DND-41 (cell line): ENCODE measurements at regions not wholly inside any gene's neighbourhood (a gene's known extent, or its start where the extent isn't known, plus 50 kb on each side); places are given as distances from the start of the nearest gene placed in this dataset.

ENCODE experiments used
- EZH2 ChIP-seq: IDR thresholded peaks from 3 replicates; pipeline ENCODE4 v1.6.1; 2012; ENCODE audit warnings: borderline replicate concordance, low read depth, mild to moderate bottlenecking, moderate library complexity, low read length, inconsistent platforms; ENCODE audit not compliant: severe bottlenecking
- TF ChIP-seq, protein P1 (sequence below): IDR thresholded peaks from 2 replicates; pipeline ENCODE4 v1.5.1; 2012; ENCODE audit warnings: borderline replicate concordance, low read length, moderate library complexity, mild to moderate bottlenecking; ENCODE audit not compliant: poor library complexity, severe bottlenecking; ENCODE audit errors: extremely low read depth

DNA sequence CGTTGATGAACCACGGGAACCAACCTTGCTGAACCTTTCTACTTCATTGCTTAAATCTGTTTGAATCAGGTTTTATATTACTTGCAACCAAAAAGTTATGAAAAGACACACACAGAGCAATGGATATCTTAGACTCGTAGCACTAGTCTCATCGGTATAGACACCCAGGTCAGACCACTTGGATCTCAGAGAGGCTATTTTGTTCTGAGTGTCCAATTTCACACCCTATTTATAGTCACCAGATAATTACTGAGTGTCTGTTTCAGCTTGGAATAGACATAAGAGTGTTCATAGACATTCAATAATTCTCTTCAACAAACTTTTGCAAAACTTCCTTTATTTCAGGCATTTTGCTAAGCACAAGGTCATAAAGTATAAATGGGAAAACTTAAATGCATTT lies 145.4 kb upstream of the EGFLAM start:
- TF ChIP-seq, protein P1, sequence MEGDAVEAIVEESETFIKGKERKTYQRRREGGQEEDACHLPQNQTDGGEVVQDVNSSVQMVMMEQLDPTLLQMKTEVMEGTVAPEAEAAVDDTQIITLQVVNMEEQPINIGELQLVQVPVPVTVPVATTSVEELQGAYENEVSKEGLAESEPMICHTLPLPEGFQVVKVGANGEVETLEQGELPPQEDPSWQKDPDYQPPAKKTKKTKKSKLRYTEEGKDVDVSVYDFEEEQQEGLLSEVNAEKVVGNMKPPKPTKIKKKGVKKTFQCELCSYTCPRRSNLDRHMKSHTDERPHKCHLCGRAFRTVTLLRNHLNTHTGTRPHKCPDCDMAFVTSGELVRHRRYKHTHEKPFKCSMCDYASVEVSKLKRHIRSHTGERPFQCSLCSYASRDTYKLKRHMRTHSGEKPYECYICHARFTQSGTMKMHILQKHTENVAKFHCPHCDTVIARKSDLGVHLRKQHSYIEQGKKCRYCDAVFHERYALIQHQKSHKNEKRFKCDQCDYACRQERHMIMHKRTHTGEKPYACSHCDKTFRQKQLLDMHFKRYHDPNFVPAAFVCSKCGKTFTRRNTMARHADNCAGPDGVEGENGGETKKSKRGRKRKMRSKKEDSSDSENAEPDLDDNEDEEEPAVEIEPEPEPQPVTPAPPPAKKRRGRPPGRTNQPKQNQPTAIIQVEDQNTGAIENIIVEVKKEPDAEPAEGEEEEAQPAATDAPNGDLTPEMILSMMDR = no peak
- TF ChIP-seq EZH2 = no peak
